ENCODE measurements at regions not wholly inside any gene's neighbourhood (a gene's known extent, or its start where the extent isn't known, plus 50 kb on each side); places are given as distances from the start of the nearest gene placed in this dataset.

- TF ChIP-seq ZBTB20 (CRISPR knock-in tag; IDR thresholded peaks at IDR 0.05; ENCODE audit: borderline replicate concordance, low read depth) (no peak), MLXIP (CRISPR knock-in tag; IDR thresholded peaks at IDR 0.05; ENCODE audit: borderline replicate concordance) (no peak), ZNF576 (CRISPR knock-in tag; IDR thresholded peaks at IDR 0.05) (no peak), ZNF768 (CRISPR knock-in tag; IDR thresholded peaks at IDR 0.05) (no peak), MBD4 (IDR thresholded peaks at IDR 0.05; ENCODE audit: borderline replicate concordance, low read length) (no peak), ATF7-NPFF (CRISPR knock-in tag; IDR thresholded peaks at IDR 0.05; ENCODE audit: low read depth) (no peak), TCF7 (IDR thresholded peaks at IDR 0.05; ENCODE audit: low read depth) (no peak), RARA (CRISPR knock-in tag; IDR thresholded peaks at IDR 0.05) (peak; percentile 40; the same call in 1 of the 2 replicates), ELF1 (CRISPR knock-in tag; IDR thresholded peaks at IDR 0.05) (no peak), XRCC5 (optimal IDR thresholded peaks at IDR 0.05; ENCODE audit: low read length) (no peak), ZFP36L1 (CRISPR knock-in tag; IDR thresholded peaks at IDR 0.05) (no peak), PCBP2 (optimal IDR thresholded peaks at IDR 0.05; ENCODE audit: low read depth, low read length, poor library complexity, severe bottlenecking) (no peak), CREM (IDR thresholded peaks at IDR 0.05) (0 out of 2 replicates have a peak, but pooled peaks have one; percentile 6), CREM (CRISPR knock-in tag; IDR thresholded peaks at IDR 0.05) (no peak), HDAC2 (CRISPR knock-in tag; IDR thresholded peaks at IDR 0.05) (no peak), HNRNPH1 (optimal IDR thresholded peaks at IDR 0.05; ENCODE audit: low read depth, low read length) (no peak), MBNL3 (CRISPR knock-in tag; conservative IDR thresholded peaks at IDR 0.05) (no peak), ZFP62 (CRISPR knock-in tag; IDR thresholded peaks at IDR 0.05) (no peak), GLI4 (CRISPR knock-in tag; IDR thresholded peaks at IDR 0.05; ENCODE audit: borderline replicate concordance) (no peak), ATF6 (CRISPR knock-in tag; conservative IDR thresholded peaks at IDR 0.05) (no peak), ZNF30 (CRISPR knock-in tag; IDR thresholded peaks at IDR 0.05) (no peak), ZNF800 (CRISPR knock-in tag; IDR thresholded peaks at IDR 0.05) (no peak), ZSCAN21 (CRISPR knock-in tag; IDR thresholded peaks at IDR 0.05; ENCODE audit: borderline replicate concordance) (no peak), STAG1 (CRISPR knock-in tag; IDR thresholded peaks at IDR 0.05) (peak; percentile 42), ZNF263 (CRISPR knock-in tag; IDR thresholded peaks at IDR 0.05) (peak; percentile 36; the same call in 1 of the 2 replicates), ZKSCAN8 (CRISPR knock-in tag; IDR thresholded peaks at IDR 0.05; ENCODE audit: borderline replicate concordance) (no peak)
These were observed 87.2 kb upstream of the TBL1XR1 start (continued) for GRCh38 chr3:177284383-177284881.
